K562 (cell line): ENCODE measurements at regions not wholly inside any gene's neighbourhood (a gene's known extent, or its start where the extent isn't known, plus 50 kb on each side); places are given as distances from the start of the nearest gene placed in this dataset.
A peak's percentile ranks its signal among the peaks of the same experiment; 100 is the strongest.

Experiments used
- ATAC-seq: fragments of 200-7000 bp; cut with Tn5 transposase; 3 replicates; pipeline ENCODE4 v1.9.1; 2020; ENCODE audit warnings: moderate library complexity
- BruUV-seq: library from RNA; stranded (reverse); fragments of 400-500 nt; replicated peaks from 2 replicates; lab custom pipeline; 2021; lab: Mats Ljungman, UMichigan
- CTCF ChIA-PET: fragments of 300-600 bp; formaldehyde crosslinking; extraction: SDS; loops from one replicate; lab custom pipeline; 2021; ENCODE audit warnings: low intra/inter-chr PET ratio; lab: Yijun Ruan, JAX
- POLR2A ChIA-PET: fragments of 300-600, 350-650 bp; sonication (Branson Sonifier 250); formaldehyde crosslinking; extraction: SDS; loops from one replicate; lab custom pipeline; 2021; ENCODE audit warnings: antibody characterized with exemption, inconsistent platforms; lab: Yijun Ruan, JAX
- DNase-seq, 4 experiments: peaks; one replicate each; pipeline versions ENCODE4 v3.0.0 to v3.0.0-alpha.2; 2011 to 2018; ENCODE audit warnings: low spot score in 3 of 4, mixed read lengths in 3 of 4; ENCODE audit errors: extremely low read depth in 1 of 4
- FAIRE-seq: peaks from 2 replicates; lab custom pipeline; 2011; peaks lifted over from hg19 to GRCh38; lab: Jason Lieb, UNC
- H2AFZ ChIP-seq: 2 replicates; pipeline ENCODE4 v1.6.0; 2011; ENCODE audit warnings: low read depth, low read length, control low read depth, inconsistent platforms
- H3K27ac ChIP-seq: fragments of 200-600 bp; 3 replicates; pipeline ENCODE4 v1.8.0; 2011; ENCODE audit warnings: low read depth, mild to moderate bottlenecking, control low read depth, inconsistent platforms, low read length, moderate library complexity, mixed read lengths; ENCODE audit errors: extremely low read depth
- H3K27me3 ChIP-seq, 2 experiments: fragments of 300-600 bp in 1 of 2; 2 replicates in 1 of 2; 3 replicates in 1 of 2; pipeline versions ENCODE4 v1.6.0 to v1.8.0; 2011; ENCODE audit warnings: inconsistent platforms in 2 of 2, low read length in 2 of 2, mild to moderate bottlenecking in 1 of 2, mixed read lengths in 1 of 2, moderate library complexity in 1 of 2; ENCODE audit not compliant: control insufficient read depth in 2 of 2, insufficient read depth in 2 of 2
- H3K36me3 ChIP-seq: fragments of 300-600 bp; 3 replicates; pipeline ENCODE4 v1.8.0; 2011; ENCODE audit warnings: mild to moderate bottlenecking, low read length, inconsistent platforms; ENCODE audit not compliant: control insufficient read depth, insufficient read depth
- H3K4me1 ChIP-seq, 2 experiments: fragments of 200-600 bp in 1 of 2; replicated peaks in 1 of 2; 2 replicates in 1 of 2; 3 replicates in 1 of 2; pipeline versions ENCODE4 v1.5.1 to v1.8.0; 2011; ENCODE audit warnings: inconsistent platforms in 2 of 2, low read length in 2 of 2, mild to moderate bottlenecking in 1 of 2, mixed read lengths in 1 of 2, moderate library complexity in 1 of 2; ENCODE audit not compliant: control insufficient read depth in 2 of 2, insufficient read depth in 2 of 2
- H3K4me2 ChIP-seq: 2 replicates; pipeline ENCODE4 v1.6.1; 2011; ENCODE audit warnings: low read length, control low read depth, inconsistent platforms, mixed read lengths; ENCODE audit not compliant: insufficient read depth
- H3K4me3 ChIP-seq: fragments of 200-600 bp; sonication (generic), shearing (Covaris generic); 2 replicates; pipeline ENCODE4 v1.5.1; 2016; ENCODE audit warnings: control low read depth, inconsistent platforms
- H3K79me2 ChIP-seq: fragments of 200-600 bp; 3 replicates; pipeline ENCODE4 v1.8.0; 2011; ENCODE audit warnings: low read length, inconsistent platforms; ENCODE audit not compliant: control insufficient read depth, insufficient read depth
- H3K9ac ChIP-seq, 2 experiments: 2 replicates each; pipeline versions ENCODE4 v1.6.0 to v1.6.1; 2011; ENCODE audit warnings: low read depth in 2 of 2, low read length in 2 of 2, control low read depth in 1 of 2, inconsistent platforms in 1 of 2, mild to moderate bottlenecking in 1 of 2, mixed read lengths in 1 of 2; ENCODE audit not compliant: insufficient read depth in 1 of 2
- H3K9me1 ChIP-seq: one replicate; pipeline ENCODE4 v1.6.0; 2011; ENCODE audit warnings: inconsistent platforms, mild to moderate bottlenecking, low read length, moderate library complexity; ENCODE audit not compliant: control insufficient read depth, insufficient read depth
- H3K9me3 ChIP-seq: replicated peaks from 2 replicates; pipeline ENCODE4 v1.5.1; 2011; ENCODE audit warnings: low read depth, low read length, inconsistent platforms; ENCODE audit not compliant: control insufficient read depth, insufficient read depth
- H4K20me1 ChIP-seq: replicated peaks from 2 replicates; pipeline ENCODE4 v1.6.1; 2011; ENCODE audit warnings: low read length, inconsistent platforms, mixed read lengths; ENCODE audit not compliant: control insufficient read depth, insufficient read depth
- CXXC5 ChIP-seq: fragments of 250-450 bp; sonication (Bioruptor Pico); IDR thresholded peaks from 2 replicates; pipeline ENCODE4 v1.8.0; 2022; ENCODE audit warnings: inconsistent platforms, mild to moderate bottlenecking, moderate library complexity
- MAZ ChIP-seq, 2 experiments: fragments of 450-650 bp in 1 of 2; sonication (generic) in 1 of 2; formaldehyde crosslinking; IDR thresholded peaks in 1 of 2; conservative IDR thresholded peaks in 1 of 2; 2 replicates each; pipeline versions ENCODE4 v1.4.0 to v1.5.0; 2020; ENCODE audit warnings: mild to moderate bottlenecking in 1 of 2, missing genetic modification reagents in 1 of 2
- NRF1 ChIP-seq, 2 experiments: fragments of 450-650 bp; IDR thresholded peaks in 1 of 2; conservative IDR thresholded peaks in 1 of 2; 2 replicates each; pipeline ENCODE4 v1.6.1; 2014; ENCODE audit warnings: mild to moderate bottlenecking in 2 of 2
- SMAD4 ChIP-seq: fragments of 250-450 bp; sonication (Bioruptor Pico); conservative IDR thresholded peaks from 2 replicates; pipeline ENCODE4 v1.8.0; 2021; ENCODE audit warnings: inconsistent platforms, mild to moderate bottlenecking, moderate library complexity
- TEAD1 ChIP-seq, 2 experiments: fragments of 450-650 bp in 1 of 2; sonication (generic) in 1 of 2; formaldehyde crosslinking; IDR thresholded peaks; 2 replicates each; pipeline versions ENCODE4 v1.4.0 to v1.8.0; 2020 to 2022; ENCODE audit warnings: mild to moderate bottlenecking in 2 of 2, missing genetic modification reagents in 1 of 2
- ZNF143 ChIP-seq: sonication (generic); formaldehyde crosslinking; IDR thresholded peaks from 2 replicates; pipeline ENCODE4 v1.9.0; 2022; ENCODE audit warnings: mild to moderate bottlenecking, missing genetic modification reagents
- ZNF561 ChIP-seq: fragments of 450-650 bp; formaldehyde crosslinking; conservative IDR thresholded peaks from 2 replicates; pipeline ENCODE4 v1.4.0; 2020; ENCODE audit warnings: mild to moderate bottlenecking, moderate library complexity
- WGBS: fragments of 100-300 bp; shearing (Covaris generic); methylation state at CpG from one replicate; pipeline ENCODE4 v1.1.6; 2016; ENCODE audit warnings: low coverage, mixed read lengths; ENCODE audit not compliant: insufficient coverage; ENCODE audit errors: missing lambda C conversion rate; 5-methylcytosine and 5-hydroxymethylcytosine counted together
- in situ Hi-C: fragments of 300-500 bp; cut with MboI; formaldehyde crosslinking; loops from 4 replicates; pipeline ENCODE4 v1.15.0; 2018; ENCODE audit warnings: inconsistent platforms, mixed read lengths
- intact Hi-C: fragments of 100-400 bp; cut with micrococcal nuclease; formaldehyde crosslinking; loops from 2 replicates; pipeline ENCODE4 v1.14.2; 2022
- TF ChIP-seq, protein P1 (sequence below): fragments of 450-650 bp; IDR thresholded peaks from 2 replicates; pipeline ENCODE4 v1.6.1; 2016; ENCODE audit warnings: mild to moderate bottlenecking, moderate library complexity
- TF ChIP-seq, protein P2 (sequence below), 2 experiments: IDR thresholded peaks; 2 replicates each; pipeline ENCODE4 v1.6.1; 2011; ENCODE audit warnings: borderline replicate concordance in 1 of 2, control low read depth in 1 of 2, low read depth in 1 of 2, low read length in 1 of 2, mild to moderate bottlenecking in 1 of 2, mixed read lengths in 1 of 2, moderate library complexity in 1 of 2; ENCODE audit not compliant: insufficient read depth in 1 of 2, insufficient read length in 1 of 2, poor library complexity in 1 of 2, severe bottlenecking in 1 of 2; ENCODE audit errors: extremely low read depth in 1 of 2

DNA sequence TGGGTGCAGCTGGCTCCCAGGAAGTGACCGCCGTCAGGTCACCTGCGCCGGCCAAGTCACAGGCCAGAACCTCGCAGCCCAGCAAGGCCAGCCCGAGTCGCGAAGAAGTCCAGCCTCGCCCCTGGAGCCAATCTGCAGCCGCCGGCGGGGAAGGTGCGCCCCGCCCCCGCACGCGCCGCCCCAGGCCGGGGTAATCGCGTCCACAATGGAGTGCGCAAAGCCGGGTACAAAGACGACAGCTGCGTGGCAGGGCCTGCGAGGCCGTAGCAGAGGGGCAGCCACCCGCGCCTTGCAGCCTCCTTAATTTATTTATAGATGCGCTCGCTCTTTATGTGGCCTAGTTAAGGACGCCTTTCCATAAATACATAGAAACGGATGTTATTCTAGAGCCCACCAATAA is 139.4 kb upstream of the CPEB2 start:
- peak overlapping the region in 1 of 2 experiments; percentile 79; a peak in 2 of 4 replicates for H3K9ac ChIP-seq
- DNase-seq: peak; percentile 64 to 82 (median 69)
- H3K36me3 ChIP-seq: no peaks in the 10 kb centered on the region
- POLR2A ChIA-PET: interaction anchor here (0.6 kb wide), 2 partner anchors 101 to 1267 kb away, joined by 3 read pairs; no protein-coding TSS in a partner anchor
- peak overlapping the region; percentile 54 for H3K4me2 ChIP-seq
- H3K27me3 ChIP-seq: no peaks in the 10 kb centered on the region
- H2AFZ ChIP-seq: peak overlapping the region; percentile 69
- WGBS: 9% methylated on average over 21 of the region's 33 CpGs
- CTCF ChIA-PET: no interaction called here
- peak; percentile 95 for ATAC-seq
- no peak for FAIRE-seq
- intact Hi-C loops (no loop called here), in situ Hi-C loops (no loop called here)
- H3K4me1 ChIP-seq: peaks cover 7 to 15% of the 10 kb centered on the region in 2 experiments; a peak in 4 of 5 replicates
- H3K27ac ChIP-seq: no peak overlapping the region
- H3K79me2 ChIP-seq: no peaks in the 10 kb centered on the region
- H4K20me1 ChIP-seq: no peaks in the 10 kb centered on the region
- no peaks in the 10 kb centered on the region for H3K9me1 ChIP-seq
- BruUV-seq: no TSS peak
- H3K9me3 ChIP-seq: no peaks in the 10 kb centered on the region
- H3K4me3 ChIP-seq: no peak overlapping the region
- TF ChIP-seq ZNF561 (CRISPR knock-in tag) (no peak), CXXC5 (CRISPR knock-in tag) (peak; percentile 79), MAZ (CRISPR knock-in tag; conservative IDR thresholded peaks at IDR 0.05 in 1 of 2, IDR thresholded peaks at IDR 0.05 in 1 of 2) (peak in 1 of 2 experiments; percentile 50; a peak in 1 of 4 replicates), ZNF143 (CRISPR knock-in tag) (no peak), SMAD4 (CRISPR knock-in tag) (peak; percentile 40; the same call in 1 of the 2 replicates), TEAD1 (CRISPR knock-in tag; IDR thresholded peaks at IDR 0.05) (no peak), NRF1 (conservative IDR thresholded peaks at IDR 0.05 in 1 of 2, IDR thresholded peaks at IDR 0.05 in 1 of 2) (peak; percentile 62 to 70)
- TF ChIP-seq, protein P1, sequence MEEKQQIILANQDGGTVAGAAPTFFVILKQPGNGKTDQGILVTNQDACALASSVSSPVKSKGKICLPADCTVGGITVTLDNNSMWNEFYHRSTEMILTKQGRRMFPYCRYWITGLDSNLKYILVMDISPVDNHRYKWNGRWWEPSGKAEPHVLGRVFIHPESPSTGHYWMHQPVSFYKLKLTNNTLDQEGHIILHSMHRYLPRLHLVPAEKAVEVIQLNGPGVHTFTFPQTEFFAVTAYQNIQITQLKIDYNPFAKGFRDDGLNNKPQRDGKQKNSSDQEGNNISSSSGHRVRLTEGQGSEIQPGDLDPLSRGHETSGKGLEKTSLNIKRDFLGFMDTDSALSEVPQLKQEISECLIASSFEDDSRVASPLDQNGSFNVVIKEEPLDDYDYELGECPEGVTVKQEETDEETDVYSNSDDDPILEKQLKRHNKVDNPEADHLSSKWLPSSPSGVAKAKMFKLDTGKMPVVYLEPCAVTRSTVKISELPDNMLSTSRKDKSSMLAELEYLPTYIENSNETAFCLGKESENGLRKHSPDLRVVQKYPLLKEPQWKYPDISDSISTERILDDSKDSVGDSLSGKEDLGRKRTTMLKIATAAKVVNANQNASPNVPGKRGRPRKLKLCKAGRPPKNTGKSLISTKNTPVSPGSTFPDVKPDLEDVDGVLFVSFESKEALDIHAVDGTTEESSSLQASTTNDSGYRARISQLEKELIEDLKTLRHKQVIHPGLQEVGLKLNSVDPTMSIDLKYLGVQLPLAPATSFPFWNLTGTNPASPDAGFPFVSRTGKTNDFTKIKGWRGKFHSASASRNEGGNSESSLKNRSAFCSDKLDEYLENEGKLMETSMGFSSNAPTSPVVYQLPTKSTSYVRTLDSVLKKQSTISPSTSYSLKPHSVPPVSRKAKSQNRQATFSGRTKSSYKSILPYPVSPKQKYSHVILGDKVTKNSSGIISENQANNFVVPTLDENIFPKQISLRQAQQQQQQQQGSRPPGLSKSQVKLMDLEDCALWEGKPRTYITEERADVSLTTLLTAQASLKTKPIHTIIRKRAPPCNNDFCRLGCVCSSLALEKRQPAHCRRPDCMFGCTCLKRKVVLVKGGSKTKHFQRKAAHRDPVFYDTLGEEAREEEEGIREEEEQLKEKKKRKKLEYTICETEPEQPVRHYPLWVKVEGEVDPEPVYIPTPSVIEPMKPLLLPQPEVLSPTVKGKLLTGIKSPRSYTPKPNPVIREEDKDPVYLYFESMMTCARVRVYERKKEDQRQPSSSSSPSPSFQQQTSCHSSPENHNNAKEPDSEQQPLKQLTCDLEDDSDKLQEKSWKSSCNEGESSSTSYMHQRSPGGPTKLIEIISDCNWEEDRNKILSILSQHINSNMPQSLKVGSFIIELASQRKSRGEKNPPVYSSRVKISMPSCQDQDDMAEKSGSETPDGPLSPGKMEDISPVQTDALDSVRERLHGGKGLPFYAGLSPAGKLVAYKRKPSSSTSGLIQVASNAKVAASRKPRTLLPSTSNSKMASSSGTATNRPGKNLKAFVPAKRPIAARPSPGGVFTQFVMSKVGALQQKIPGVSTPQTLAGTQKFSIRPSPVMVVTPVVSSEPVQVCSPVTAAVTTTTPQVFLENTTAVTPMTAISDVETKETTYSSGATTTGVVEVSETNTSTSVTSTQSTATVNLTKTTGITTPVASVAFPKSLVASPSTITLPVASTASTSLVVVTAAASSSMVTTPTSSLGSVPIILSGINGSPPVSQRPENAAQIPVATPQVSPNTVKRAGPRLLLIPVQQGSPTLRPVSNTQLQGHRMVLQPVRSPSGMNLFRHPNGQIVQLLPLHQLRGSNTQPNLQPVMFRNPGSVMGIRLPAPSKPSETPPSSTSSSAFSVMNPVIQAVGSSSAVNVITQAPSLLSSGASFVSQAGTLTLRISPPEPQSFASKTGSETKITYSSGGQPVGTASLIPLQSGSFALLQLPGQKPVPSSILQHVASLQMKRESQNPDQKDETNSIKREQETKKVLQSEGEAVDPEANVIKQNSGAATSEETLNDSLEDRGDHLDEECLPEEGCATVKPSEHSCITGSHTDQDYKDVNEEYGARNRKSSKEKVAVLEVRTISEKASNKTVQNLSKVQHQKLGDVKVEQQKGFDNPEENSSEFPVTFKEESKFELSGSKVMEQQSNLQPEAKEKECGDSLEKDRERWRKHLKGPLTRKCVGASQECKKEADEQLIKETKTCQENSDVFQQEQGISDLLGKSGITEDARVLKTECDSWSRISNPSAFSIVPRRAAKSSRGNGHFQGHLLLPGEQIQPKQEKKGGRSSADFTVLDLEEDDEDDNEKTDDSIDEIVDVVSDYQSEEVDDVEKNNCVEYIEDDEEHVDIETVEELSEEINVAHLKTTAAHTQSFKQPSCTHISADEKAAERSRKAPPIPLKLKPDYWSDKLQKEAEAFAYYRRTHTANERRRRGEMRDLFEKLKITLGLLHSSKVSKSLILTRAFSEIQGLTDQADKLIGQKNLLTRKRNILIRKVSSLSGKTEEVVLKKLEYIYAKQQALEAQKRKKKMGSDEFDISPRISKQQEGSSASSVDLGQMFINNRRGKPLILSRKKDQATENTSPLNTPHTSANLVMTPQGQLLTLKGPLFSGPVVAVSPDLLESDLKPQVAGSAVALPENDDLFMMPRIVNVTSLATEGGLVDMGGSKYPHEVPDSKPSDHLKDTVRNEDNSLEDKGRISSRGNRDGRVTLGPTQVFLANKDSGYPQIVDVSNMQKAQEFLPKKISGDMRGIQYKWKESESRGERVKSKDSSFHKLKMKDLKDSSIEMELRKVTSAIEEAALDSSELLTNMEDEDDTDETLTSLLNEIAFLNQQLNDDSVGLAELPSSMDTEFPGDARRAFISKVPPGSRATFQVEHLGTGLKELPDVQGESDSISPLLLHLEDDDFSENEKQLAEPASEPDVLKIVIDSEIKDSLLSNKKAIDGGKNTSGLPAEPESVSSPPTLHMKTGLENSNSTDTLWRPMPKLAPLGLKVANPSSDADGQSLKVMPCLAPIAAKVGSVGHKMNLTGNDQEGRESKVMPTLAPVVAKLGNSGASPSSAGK: peak; percentile 80
- TF ChIP-seq, protein P2, sequence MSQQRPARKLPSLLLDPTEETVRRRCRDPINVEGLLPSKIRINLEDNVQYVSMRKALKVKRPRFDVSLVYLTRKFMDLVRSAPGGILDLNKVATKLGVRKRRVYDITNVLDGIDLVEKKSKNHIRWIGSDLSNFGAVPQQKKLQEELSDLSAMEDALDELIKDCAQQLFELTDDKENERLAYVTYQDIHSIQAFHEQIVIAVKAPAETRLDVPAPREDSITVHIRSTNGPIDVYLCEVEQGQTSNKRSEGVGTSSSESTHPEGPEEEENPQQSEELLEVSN (IDR thresholded peaks at IDR 0.05; ENCODE audit: borderline replicate concordance in 1 of 2, extremely low read depth in 1 of 2, insufficient read depth in 1 of 2, insufficient read length in 1 of 2, low read depth in 1 of 2, low read length in 1 of 2, poor library complexity in 1 of 2, severe bottlenecking in 1 of 2): peak; percentile 67 to 91
